HG03095 (cell line): ENCODE measurements at regions not wholly inside any gene's neighbourhood (a gene's known extent, or its start where the extent isn't known, plus 50 kb on each side); places are given as distances from the start of the nearest gene placed in this dataset.

ENCODE experiments used
- ATAC-seq: cut with Tn5 transposase; IDR thresholded peaks from one replicate; pipeline ENCODE4 v1.9.1; 2021; ENCODE audit warnings: moderate library complexity; ENCODE audit not compliant: unreplicated experiment

- ATAC-seq, result no peak
Observed at GRCh38 chr7:24178811-24179570, 105.0 kb upstream of the NPY start.

- ATAC-seq, result no peak
Observed at GRCh38 chr7:24191362-24191761, 92.6 kb upstream of the NPY start.

GRCh38 chr7:24192053-24192452 is 91.9 kb upstream of the NPY start:
- ATAC-seq, result no peak

GRCh38 chr7:24192691-24193090 is 91.3 kb upstream of the NPY start:
- no peak for ATAC-seq

GRCh38 chr7:24197852-24198251 is 86.1 kb upstream of the NPY start:
- ATAC-seq, result no peak

GRCh38 chr7:24199978-24200377 is 84.0 kb upstream of the NPY start:
- ATAC-seq, result no peak

- ATAC-seq, result no peak
Observed at GRCh38 chr7:24200407-24200966, 83.5 kb upstream of the NPY start.

GRCh38 chr7:24201226-24201625 is 82.8 kb upstream of the NPY start:
- ATAC-seq, result no peak

- ATAC-seq, result no peak
Observed at GRCh38 chr7:24212073-24212472, 71.9 kb upstream of the NPY start.

- ATAC-seq, result no peak
Observed at GRCh38 chr7:24213311-24213710, 70.7 kb upstream of the NPY start.

GRCh38 chr7:24214670-24215069 is 69.3 kb upstream of the NPY start:
- ATAC-seq, result no peak

- ATAC-seq, result no peak
Observed at GRCh38 chr7:24216576-24217125, 67.3 kb upstream of the NPY start.

- no peak for ATAC-seq
Observed at GRCh38 chr7:24221500-24221899, 62.5 kb upstream of the NPY start.

- peak; percentile 15 for ATAC-seq
Observed at GRCh38 chr7:24227068-24227467, 56.9 kb upstream of the NPY start.

- ATAC-seq, result peak; percentile 85
Observed at GRCh38 chr7:24227603-24228359, 56.2 kb upstream of the NPY start.

- no peak for ATAC-seq
Observed at GRCh38 chr7:24229481-24230226, 54.3 kb upstream of the NPY start.

GRCh38 chr7:24231493-24231892 is 52.5 kb upstream of the NPY start:
- ATAC-seq, result no peak

GRCh38 chr7:24233386-24233785 is 50.6 kb upstream of the NPY start:
- no peak for ATAC-seq
